ENCODE measurements at regions not wholly inside any gene's neighbourhood (a gene's known extent, or its start where the extent isn't known, plus 50 kb on each side); places are given as distances from the start of the nearest gene placed in this dataset.

DNA sequence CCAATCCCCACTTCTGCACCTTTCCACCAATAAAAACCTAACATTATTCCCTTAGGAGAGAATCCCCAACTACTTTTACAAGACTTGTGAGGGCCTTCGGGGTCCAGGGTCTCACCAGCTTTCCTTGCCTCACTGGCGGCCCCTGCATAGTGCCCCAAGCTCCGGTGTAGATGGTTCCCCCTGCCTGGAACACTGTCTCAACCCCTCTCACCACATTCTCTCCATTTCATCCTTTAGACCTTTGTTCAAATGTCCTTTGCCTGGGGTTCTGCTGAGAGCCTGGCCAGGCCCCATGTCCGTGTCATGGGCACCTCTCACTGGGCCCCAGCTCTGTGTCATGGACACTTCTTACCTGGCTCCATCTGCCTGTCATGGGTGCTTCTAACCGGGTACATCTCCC lies 64.5 kb upstream of the SORCS3 start:
- no peak for DNase-seq (ENCODE audit: low spot score)

DNA sequence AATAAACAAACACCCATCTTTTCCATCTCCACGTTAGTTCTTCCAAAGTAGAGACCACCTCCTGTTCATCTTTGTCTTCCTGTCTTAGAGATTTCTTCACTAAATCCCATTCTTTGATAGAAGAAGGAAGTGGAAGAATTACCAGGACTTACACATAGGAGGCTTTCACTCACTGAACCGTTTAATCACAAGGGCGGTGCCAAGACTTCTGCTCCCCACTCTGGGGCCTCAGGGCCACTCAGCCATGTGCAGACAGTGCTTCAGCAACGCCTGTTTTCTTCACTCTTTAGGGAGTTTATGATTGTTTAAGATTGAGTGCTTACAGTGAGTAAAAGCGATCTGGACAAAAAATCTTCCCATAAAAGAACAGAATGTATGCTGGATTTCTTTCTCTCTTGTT lies 63.9 kb upstream of the SORCS3 start:
- no peak for DNase-seq (ENCODE audit: low spot score)

DNA sequence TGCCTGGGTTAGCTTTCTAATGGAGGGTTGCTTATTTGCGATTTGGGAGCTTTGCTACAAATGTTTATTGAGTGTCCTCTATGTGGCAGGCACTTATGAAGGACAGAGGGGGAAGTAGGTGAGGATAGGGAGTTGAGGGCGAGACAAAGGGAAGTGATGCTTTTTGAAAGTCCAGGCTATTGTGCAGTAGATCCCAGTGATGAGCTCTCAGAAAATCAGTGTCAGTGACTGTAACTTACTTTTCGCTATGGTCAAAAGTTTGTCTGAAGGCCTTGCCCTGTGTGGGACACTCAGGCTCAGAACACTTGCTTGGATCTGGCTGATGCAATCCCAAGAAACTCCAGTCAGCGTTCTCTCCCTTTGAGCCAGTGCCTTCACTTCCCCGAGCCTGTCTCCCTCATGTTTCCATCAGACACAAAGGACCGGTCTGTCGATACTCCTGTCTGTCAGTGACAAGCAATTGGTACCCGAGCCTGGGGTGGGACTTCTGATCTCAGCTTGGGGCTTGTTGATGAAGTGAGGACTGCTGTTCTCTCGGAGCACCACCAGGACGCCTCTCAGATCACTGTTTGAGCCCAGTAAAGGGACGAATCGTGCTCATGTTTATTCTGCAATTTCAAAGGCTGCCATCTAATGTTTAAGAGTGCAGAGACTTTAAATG lies 63.1 kb upstream of the SORCS3 start:
- no peak for DNase-seq (ENCODE audit: low spot score)

DNA sequence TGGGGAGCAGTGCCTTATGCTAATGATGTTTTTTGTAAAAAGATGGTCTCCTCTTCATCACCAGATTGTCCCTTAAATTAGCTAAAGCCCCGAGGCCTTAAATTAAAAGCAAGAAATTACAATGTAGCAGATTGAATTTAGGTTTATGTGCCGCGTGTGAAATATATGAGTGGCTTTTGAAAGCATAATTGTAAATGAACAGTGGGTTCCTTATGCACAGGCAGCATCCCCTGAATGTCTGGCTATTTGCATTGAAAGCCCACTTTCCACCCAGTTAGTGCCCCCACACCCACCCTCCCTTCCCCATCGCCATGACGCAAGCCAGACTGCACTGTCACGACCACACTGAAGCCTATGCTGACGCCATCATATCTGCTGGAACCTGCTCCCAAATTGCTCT lies 62.4 kb upstream of the SORCS3 start:
- DNase-seq (ENCODE audit: low spot score): no peak

DNA sequence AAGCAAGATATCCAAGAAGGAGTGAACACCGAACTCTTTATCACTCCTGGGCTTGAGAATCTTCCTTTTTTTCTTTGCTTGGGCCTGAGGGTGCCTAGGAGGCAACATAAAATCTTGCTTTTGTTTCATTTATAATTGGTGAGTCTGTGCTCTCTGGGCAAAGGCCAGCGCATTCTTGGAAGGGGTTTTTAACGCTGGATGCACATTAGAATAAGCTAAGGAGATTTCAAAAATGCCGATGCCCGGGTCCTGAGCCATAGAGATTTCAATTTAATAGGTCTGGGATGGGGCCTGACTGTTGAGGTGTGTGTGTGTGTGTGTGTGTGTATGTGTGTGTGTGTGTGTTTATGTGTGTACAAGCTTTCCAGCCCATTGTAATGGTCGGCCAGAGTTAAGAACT lies 62.0 kb upstream of the SORCS3 start:
- peak; percentile 19 for DNase-seq (ENCODE audit: low spot score)

DNA sequence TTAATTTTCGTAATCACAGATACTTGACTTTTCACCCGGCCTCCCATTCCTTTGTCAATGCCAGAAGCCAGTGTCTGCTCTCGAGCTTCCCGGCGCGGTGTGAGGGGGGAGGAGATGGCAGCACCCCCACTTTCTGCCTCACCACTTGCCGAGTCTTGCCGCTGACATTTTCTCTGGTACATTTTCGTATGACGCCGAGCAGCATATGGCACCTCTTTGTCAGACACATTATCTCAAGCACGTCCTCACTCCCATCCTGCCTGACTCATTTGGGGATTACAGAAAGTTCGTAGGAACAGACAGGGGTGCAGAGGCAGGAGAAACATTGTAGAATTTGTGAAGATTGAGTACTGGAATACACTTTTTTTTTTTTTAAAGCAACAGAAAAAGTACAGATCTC lies 60.8 kb upstream of the SORCS3 start:
- peak; percentile 34 for DNase-seq (ENCODE audit: low spot score)

DNA sequence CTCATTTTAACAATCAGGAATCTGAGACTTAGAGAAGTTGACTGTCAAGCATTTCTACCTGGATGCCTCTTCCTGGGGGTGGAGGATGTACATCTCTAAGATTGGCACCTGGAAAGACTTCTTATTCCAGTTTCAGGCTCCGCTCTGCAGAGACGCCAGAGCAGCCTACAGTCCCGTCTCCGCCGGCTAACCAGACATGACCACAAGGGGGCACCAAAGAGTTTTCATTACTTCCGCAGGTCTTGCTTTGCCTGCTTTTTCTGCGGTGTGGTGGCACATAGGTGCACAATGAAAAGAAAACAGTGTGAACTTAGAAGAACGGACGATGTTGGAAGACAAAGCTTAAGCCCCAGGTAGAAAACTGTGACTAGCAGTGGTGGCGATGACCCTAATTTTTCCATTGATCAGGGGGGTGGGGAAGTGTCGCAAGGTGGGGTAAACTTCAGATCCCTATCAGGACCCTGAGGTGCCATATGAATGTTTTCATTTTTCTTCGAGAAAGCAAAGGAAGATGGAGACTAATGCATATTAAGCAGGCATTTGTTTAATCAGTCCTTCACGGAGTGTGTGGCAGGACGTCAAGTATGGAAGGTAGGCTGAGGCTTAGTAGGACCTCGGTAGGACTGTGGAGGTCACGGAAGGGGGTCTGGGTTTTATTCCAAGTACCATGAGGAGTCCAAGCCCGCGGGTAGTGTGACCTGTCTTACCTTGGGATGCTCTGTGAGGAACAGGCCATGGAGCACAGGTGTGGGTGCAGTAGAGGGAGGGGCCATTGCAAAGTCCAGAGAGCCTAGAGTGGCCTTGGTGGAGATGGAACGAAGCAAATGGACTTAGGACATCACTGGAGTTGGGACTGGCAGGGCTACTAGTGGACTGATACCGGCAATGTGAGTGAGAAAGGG lies 60.1 kb upstream of the SORCS3 start:
- peak; percentile 73 for DNase-seq (ENCODE audit: low spot score)

DNA sequence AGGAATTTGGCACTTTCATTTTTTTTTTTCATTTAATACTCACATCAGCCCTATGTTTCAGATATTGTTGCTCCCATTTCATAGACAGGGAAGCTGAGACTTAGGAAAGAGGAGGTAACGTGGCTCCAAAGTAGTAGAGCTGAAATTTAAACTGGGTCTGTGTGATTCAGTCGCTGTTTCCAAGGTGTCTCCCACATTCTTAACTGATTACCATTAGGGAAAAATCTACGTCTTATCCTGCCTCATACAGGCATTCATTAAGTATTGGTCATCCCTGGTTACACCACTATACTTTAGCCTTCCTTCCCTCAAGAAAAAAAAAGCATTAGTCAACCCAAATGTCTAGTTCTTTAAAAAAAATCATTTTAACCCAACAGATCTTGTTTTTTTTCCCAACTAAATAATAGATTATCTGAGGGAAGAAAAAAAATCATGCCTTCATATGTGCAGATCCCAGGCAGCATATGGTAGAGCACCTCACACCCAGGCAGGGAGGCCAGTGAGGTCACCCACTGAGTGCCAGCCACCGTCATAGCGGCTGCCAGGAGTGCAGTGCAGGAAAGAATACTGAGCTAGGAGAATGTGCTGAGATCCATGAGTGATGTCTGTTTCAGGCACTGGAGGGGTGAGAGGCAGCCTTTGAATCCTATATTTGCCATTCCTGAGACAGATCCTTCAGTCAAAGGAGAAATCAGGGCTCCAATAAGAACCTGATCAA lies 59.0 kb upstream of the SORCS3 start:
- DNase-seq (ENCODE audit: low spot score): no peak

DNA sequence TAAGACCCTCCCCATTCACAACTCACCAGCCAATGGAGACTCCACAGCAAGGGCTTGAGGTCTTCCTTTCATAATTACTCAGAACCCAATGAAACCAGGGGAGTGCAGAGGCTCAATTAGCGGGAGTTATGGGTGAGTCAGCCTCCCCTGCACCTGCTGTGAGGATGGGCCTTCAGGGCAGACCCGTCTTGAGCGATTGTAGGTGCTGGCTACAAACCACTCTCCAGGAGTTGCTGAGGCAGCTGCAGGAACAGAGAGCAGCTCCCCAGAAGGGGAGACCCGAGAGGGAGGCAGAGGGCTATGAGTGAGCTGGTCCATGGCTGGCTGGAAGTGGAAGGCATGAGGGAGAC lies 58.5 kb upstream of the SORCS3 start:
- no peak for DNase-seq (ENCODE audit: low spot score)

DNA sequence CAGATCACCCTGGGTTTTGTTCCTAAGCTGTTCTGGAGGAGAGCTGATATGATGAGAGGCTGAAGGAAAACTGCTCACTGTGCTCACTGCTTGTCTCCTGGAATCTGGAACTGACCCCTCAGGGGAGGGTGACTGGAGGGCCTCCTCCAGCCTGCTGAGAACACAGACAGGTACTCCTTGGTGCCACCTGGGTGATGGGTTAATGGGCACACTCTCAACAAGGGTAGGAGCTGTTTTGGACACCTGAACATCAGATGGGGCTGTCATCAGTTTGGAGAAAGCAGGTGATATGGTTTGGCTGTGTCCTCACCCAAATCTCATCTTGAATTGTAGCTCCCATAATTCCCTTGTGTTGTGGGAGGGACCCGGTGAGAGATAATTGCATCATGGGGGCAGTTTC lies 58.1 kb upstream of the SORCS3 start:
- no peak for DNase-seq (ENCODE audit: low spot score)

DNA sequence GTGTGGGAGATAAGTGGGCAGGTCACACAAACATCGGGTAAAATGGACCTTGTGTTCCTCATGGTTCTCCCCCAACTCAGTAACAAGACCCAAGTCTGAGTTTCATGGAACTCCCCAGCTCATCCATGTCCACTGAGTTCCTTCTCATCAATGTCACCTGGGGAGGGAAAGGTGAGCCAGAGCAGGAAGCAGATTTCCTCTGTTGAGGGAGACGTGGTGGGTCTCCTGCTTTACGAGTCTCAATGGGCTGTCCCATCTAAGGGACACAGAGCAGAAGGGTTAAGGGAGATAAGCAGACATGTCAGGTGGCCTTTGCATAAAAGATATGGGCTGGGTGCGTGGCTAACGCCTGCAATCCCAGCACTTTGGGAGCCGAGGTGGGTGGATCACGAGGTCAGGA lies 56.5 kb upstream of the SORCS3 start:
- no peak for DNase-seq (ENCODE audit: low spot score)

DNA sequence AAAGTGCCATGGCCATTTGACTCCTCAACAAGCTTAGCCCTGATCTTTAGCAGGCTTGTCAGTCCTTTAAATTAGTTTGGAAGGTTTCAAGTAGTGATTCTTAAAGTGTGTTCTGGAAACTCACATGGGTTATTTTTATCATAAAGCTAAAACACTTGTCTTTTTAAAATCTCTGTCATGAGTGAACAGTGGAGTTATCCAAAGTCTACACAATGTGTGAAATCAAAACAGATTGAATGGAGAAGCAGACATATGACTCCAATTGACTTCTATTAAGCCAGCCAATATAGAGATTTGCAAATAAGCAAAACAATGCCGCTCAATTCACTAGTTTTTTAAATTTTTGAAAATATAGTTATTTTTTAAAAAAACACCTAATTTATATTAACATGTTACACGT lies 53.3 kb upstream of the SORCS3 start:
- DNase-seq (ENCODE audit: low spot score): no peak

DNA sequence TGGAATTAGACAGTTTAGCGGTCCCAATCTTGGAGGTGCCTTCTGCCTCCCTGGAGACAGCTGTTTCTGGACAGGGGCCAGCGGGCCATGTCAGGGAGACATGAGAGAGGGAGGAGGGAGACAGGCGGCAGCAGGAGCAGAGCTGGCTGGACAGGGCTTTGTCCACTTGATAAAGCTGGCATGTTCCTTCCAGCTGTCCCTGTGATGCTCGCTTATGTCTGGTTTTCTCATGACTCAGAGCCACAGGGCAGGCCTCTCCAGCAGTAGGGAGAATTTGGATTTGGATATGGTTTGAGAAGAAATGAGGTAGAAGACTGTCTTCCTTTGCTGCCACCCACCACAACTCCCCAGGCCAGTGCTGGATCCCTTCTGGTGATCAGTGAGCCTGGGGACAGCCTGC lies 51.7 kb upstream of the SORCS3 start:
- no peak for DNase-seq (ENCODE audit: low spot score)

DNA sequence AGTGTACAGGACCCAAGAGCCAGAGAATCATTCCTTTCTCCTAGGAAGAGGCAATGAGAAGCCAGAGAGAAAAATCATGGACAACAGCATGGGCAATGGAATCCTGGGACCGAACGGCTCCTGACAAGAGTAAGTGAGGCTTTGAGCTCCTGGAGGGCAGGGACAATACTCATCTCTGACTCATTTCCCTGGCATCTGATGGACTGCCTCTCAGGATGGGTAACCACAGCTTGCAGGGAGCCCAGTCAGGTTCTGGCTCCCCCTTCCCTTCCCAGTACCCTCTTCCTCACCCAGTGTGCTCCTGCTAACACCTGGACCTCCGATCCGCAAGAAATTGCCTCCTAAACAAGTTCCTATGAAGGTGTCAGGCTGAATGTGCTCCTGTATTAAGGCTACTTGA lies 51.2 kb upstream of the SORCS3 start:
- no peak for DNase-seq (ENCODE audit: low spot score)
